ENCODE measurements at regions not wholly inside any gene's neighbourhood (a gene's known extent, or its start where the extent isn't known, plus 50 kb on each side); places are given as distances from the start of the nearest gene placed in this dataset.

- DNase-seq = no peak
Measured at GRCh38 chr1:229938551-229938950, 128.5 kb upstream of the GALNT2 start.

GRCh38 chr1:229940684-229941083, 126.4 kb upstream of the GALNT2 start:
- DNase-seq = no peak

- DNase-seq = no peak
Measured at GRCh38 chr1:229941160-229941559, 125.9 kb upstream of the GALNT2 start.

- DNase-seq = no peak
Measured at GRCh38 chr1:229941831-229942230, 125.2 kb upstream of the GALNT2 start.

- no peak for DNase-seq
Measured at GRCh38 chr1:229942501-229942900, 124.5 kb upstream of the GALNT2 start.

- no peak for DNase-seq
Measured at GRCh38 chr1:229943148-229943714, 123.8 kb upstream of the GALNT2 start.

- no peak for DNase-seq
Measured at GRCh38 chr1:229943988-229944743, 122.9 kb upstream of the GALNT2 start.

- no peak for DNase-seq
Measured at GRCh38 chr1:229945795-229946194, 121.2 kb upstream of the GALNT2 start.

GRCh38 chr1:229947968-229948367, 119.1 kb upstream of the GALNT2 start:
- DNase-seq = no peak

GRCh38 chr1:229948438-229948837, 118.6 kb upstream of the GALNT2 start:
- DNase-seq = no peak

- DNase-seq = no peak
Measured at GRCh38 chr1:229949500-229949899, 117.5 kb upstream of the GALNT2 start.

- DNase-seq = no peak
Measured at GRCh38 chr1:229950020-229950419, 117.0 kb upstream of the GALNT2 start.

GRCh38 chr1:229950908-229951307, 116.1 kb upstream of the GALNT2 start:
- DNase-seq = no peak

GRCh38 chr1:229951856-229952534, 115.0 kb upstream of the GALNT2 start:
- DNase-seq = no peak

GRCh38 chr1:229952670-229953520, 114.1 kb upstream of the GALNT2 start:
- no peak for DNase-seq

- no peak for DNase-seq
Measured at GRCh38 chr1:229953736-229954326, 113.2 kb upstream of the GALNT2 start.

- DNase-seq = no peak
Measured at GRCh38 chr1:229964281-229964680, 102.8 kb upstream of the GALNT2 start.

GRCh38 chr1:229970714-229971113, 96.3 kb upstream of the GALNT2 start:
- DNase-seq = no peak

GRCh38 chr1:229971141-229971540, 95.9 kb upstream of the GALNT2 start:
- no peak for DNase-seq

- no peak for DNase-seq
Measured at GRCh38 chr1:229972600-229973296, 94.3 kb upstream of the GALNT2 start.

- DNase-seq = no peak
Measured at GRCh38 chr1:229973297-229973612, 93.8 kb upstream of the GALNT2 start.

- no peak for DNase-seq
Measured at GRCh38 chr1:229975047-229975446, 92.0 kb upstream of the GALNT2 start.

Measured in activated CD4-positive, alpha-beta T cell treated with anti-CD3 and anti-CD28 coated beads, Interleukin-2, amount 50 U/mL, for 48 hours (primary cell).